HL-60/S4 (cell line): ENCODE measurements at regions not wholly inside any gene's neighbourhood (a gene's known extent, or its start where the extent isn't known, plus 50 kb on each side); places are given as distances from the start of the nearest gene placed in this dataset.

ENCODE experiments used
- in situ Hi-C: fragments of 300-500 bp; cut with MboI; formaldehyde crosslinking; loops from 2 replicates; pipeline ENCODE4 v1.14.3; 2022; ENCODE audit warnings: low sequenced_read_pairs

GRCh38 chr3:69448877-69449276 lies 63.0 kb upstream of the FRMD4B start:
- in situ Hi-C loops, result loop anchor here (25.0 kb wide), 1 partner anchor 287 kb away; no protein-coding TSS in a partner anchor

GRCh38 chr3:69446402-69447072 lies 60.6 kb upstream of the FRMD4B start:
- in situ Hi-C loops, result loop anchor here (25.0 kb wide), 1 partner anchor 284 kb away; no protein-coding TSS in a partner anchor

- in situ Hi-C loops, result loop anchor here (25.0 kb wide), 1 partner anchor 283 kb away; no protein-coding TSS in a partner anchor
Measured at GRCh38 chr3:69445498-69445897, 59.6 kb upstream of the FRMD4B start.

GRCh38 chr3:69445024-69445423 lies 59.1 kb upstream of the FRMD4B start:
- in situ Hi-C loops, result loop anchor here (25.0 kb wide), 1 partner anchor 283 kb away; no protein-coding TSS in a partner anchor

DNA sequence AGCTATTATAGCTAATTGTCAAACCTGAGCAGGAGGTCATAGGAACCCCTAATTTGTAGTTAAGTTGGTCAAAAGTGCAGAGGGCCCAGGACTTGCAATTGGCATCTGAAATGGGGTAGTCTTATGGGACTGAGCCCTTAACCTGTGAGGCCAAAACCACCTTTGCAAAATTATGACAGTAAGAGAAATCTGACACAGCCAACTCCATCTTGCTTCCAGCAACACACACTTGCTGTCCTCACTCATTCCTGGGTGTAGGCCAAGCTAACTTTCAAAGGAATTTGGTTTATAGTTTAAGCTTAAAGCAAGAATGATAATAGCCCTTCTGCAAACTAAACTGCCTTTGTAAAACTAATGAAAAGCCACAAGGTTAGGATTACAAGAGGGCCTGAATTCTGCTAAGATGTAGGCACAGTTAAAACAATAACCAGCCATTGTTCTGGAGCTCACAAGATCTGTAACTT lies 57.6 kb upstream of the FRMD4B start:
- in situ Hi-C loops, result loop anchor here (25.0 kb wide), 1 partner anchor 281 kb away; no protein-coding TSS in a partner anchor

DNA sequence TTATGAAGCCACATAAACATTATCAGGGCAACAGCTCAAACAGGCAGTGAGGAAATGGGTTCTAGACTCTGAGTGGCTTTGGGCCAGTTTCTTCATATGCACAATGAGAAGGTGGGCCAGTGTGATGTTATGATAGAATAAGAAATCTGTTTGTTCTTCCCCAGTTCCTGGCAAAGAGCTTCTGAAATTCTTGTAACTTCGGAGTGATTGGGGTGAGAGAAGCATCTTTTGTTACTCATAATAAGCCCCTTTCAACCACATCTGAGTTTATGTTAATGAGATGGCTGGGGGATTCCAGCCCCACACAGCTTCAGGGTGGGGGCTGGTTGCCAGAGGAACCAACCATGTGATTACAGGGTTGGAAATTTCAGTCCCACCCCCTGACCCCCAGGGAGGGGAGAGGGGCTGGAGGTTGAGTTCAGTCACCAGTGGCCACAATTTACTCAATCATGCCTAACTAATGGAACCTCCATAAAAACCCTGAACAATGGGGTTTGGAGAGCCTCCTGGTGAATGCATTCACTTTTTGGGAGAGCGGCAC lies 57.0 kb upstream of the FRMD4B start:
- in situ Hi-C loops, result loop anchor here (25.0 kb wide), 1 partner anchor 281 kb away; no protein-coding TSS in a partner anchor

DNA sequence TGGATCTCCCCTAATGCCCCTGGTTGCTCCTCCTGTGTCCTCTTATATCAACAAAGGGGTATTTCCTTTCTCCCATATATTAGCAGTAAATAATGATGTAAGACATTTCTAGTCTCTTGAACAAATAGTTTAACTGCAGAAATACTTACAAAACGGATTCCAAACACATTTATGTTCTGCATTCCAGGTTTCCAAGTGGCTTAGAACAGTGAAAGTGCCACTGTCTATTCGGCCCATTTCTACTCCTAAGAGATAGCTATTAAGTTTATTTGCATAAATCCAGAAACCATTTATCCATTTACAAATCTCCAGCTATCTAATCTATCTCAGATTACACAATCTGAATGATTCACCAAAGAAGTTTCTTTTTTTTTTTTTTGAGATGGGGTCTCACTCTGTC lies 55.8 kb upstream of the FRMD4B start:
- in situ Hi-C loops, result loop anchor here (25.0 kb wide), 1 partner anchor 279 kb away; no protein-coding TSS in a partner anchor

- in situ Hi-C loops, result loop anchor here (25.0 kb wide), 1 partner anchor 279 kb away; no protein-coding TSS in a partner anchor
Measured at GRCh38 chr3:69441040-69441439, 55.2 kb upstream of the FRMD4B start.

DNA sequence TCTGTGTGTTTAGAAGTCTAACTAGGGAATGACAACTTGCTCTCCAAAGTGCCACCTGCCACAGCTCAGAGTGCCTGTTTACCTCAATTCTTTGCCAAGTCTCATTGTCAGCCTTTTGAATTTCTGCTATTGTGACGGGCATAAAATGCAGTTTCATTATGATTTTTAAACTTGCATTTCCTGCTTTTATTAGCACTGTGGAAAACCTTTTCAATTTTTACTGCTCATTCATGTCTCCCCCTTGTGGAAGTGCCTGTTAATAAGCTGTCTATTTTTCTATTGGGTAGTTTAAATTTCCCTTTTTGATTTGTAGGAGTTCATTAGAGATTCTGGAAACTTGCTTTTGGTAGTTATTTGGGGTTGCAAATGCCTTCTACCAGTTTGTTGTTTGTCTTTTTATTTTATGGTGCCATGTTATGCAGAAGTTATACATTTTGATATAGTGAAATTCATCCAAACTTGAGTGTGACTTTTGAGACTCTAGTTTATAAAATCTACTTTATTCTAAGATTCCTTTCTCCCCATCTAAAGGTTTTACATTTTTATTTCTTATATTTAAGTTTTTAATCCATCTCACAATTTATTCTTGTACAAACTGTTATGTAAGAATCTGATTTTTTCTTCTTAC lies 53.9 kb upstream of the FRMD4B start:
- in situ Hi-C loops, result loop anchor here (25.0 kb wide), 1 partner anchor 277 kb away; no protein-coding TSS in a partner anchor

DNA sequence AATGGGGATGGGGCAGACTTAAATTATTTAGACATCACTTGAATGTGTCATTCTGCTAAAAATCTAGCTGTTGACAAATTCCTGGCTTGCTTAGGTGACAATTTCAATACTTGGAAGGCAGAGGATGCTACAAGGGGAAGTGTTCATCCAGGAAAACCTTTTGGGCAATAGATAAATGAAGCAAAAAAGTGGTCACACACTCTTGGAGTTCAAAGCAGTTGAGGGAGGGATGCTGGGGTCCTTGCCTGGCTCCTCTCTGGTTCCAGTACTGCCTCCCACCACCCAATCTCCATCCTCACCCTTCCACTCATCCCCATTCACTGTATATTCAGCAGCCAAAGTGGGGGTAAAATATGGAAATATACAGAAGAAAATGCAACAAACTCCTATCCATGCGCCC lies 52.6 kb upstream of the FRMD4B start:
- in situ Hi-C loops, result loop anchor here (25.0 kb wide), 1 partner anchor 276 kb away; no protein-coding TSS in a partner anchor

- in situ Hi-C loops, result loop anchor here (25.0 kb wide), 1 partner anchor 273 kb away; no protein-coding TSS in a partner anchor
Measured at GRCh38 chr3:69435274-69436265, 49.7 kb upstream of the FRMD4B start.
